Hepatocyte (in vitro differentiated cells): ENCODE measurements at regions not wholly inside any gene's neighbourhood (a gene's known extent, or its start where the extent isn't known, plus 50 kb on each side); places are given as distances from the start of the nearest gene placed in this dataset.

Source experiments
- CTCF ChIP-seq: fragments of 200-600 bp; sonication (generic); IDR thresholded peaks from 2 replicates; pipeline ENCODE4 v1.5.1; 2016; ENCODE audit warnings: antibody characterized with exemption, mild to moderate bottlenecking; ENCODE audit not compliant: poor library complexity
- EZH2 ChIP-seq: fragments of 200-600 bp; sonication (generic); IDR thresholded peaks from 2 replicates; pipeline ENCODE4 v1.6.1; 2016; ENCODE audit warnings: antibody characterized with exemption, mild to moderate bottlenecking, borderline replicate concordance
- EZH2phosphoT487 ChIP-seq: fragments of 200-600 bp; sonication (generic); IDR thresholded peaks from one replicate; pipeline ENCODE4 v1.6.1; 2018; ENCODE audit warnings: antibody characterized with exemption, mild to moderate bottlenecking, low read depth, moderate library complexity; ENCODE audit not compliant: unreplicated experiment, severe bottlenecking

GRCh38 chr21:35645991-35646390, 414.3 kb downstream of the SETD4 start:
- no peak for TF ChIP-seq CTCF
- no peak for TF ChIP-seq EZH2phosphoT487
- TF ChIP-seq EZH2, result no peak
